ENCODE measurements at regions not wholly inside any gene's neighbourhood (a gene's known extent, or its start where the extent isn't known, plus 50 kb on each side); places are given as distances from the start of the nearest gene placed in this dataset.

- Histone ChIP-seq H3K27me3 (ENCODE audit: control insufficient read depth in 1 of 2, insufficient read depth in 2 of 2, low read length in 2 of 2) (no peaks in the 10 kb centered on the region), H3K9me3 (ENCODE audit: control insufficient read depth in 1 of 2, low read length in 2 of 2) (no peaks in the 10 kb centered on the region), H3K27ac (ENCODE audit: low read depth, low read length) (no peak overlapping the region), H3K9ac (ENCODE audit: low read depth in 1 of 2, low read length in 2 of 2) (no peak overlapping the region), H3K36me3 (ENCODE audit: control insufficient read depth in 1 of 2, insufficient read depth in 2 of 2, low read length in 2 of 2) (no peaks in the 10 kb centered on the region), H3K4me1 (ENCODE audit: control insufficient read depth in 1 of 2, insufficient read depth in 2 of 2, low read length in 2 of 2) (peaks cover 8 to 13% of the 10 kb centered on the region in 2 donors), H3K4me3 (ENCODE audit: low read depth in 1 of 2, low read length in 2 of 2) (no peak overlapping the region)
Observed at GRCh38 chr3:9301091-9301490, 51.6 kb upstream of the SRGAP3 start.

- no peak overlapping the region for H3K9ac ChIP-seq (ENCODE audit: low read depth in 1 of 2, low read length in 2 of 2)
- H3K27ac ChIP-seq (ENCODE audit: low read depth, low read length): no peak overlapping the region
- no peak overlapping the region for H3K4me3 ChIP-seq (ENCODE audit: low read depth in 1 of 2, low read length in 2 of 2)
Observed at GRCh38 chr3:9301798-9302197, 52.4 kb upstream of the SRGAP3 start.

GRCh38 chr3:9302425-9303181, 53.2 kb upstream of the SRGAP3 start:
- no peak overlapping the region for H3K27ac ChIP-seq (ENCODE audit: low read depth, low read length)
- no peaks in the 10 kb centered on the region for H3K36me3 ChIP-seq (ENCODE audit: control insufficient read depth in 1 of 2, insufficient read depth in 2 of 2, low read length in 2 of 2)
- H3K27me3 ChIP-seq (ENCODE audit: control insufficient read depth in 1 of 2, insufficient read depth in 2 of 2, low read length in 2 of 2): no peaks in the 10 kb centered on the region
- peak overlapping the region; percentile 22 to 52 for H3K9ac ChIP-seq (ENCODE audit: low read depth in 1 of 2, low read length in 2 of 2)
- H3K4me1 ChIP-seq (ENCODE audit: control insufficient read depth in 1 of 2, insufficient read depth in 2 of 2, low read length in 2 of 2): peaks cover 8 to 13% of the 10 kb centered on the region in 2 donors
- H3K4me3 ChIP-seq (ENCODE audit: low read depth in 1 of 2, low read length in 2 of 2): peak overlapping the region; percentile 60 to 64
- H3K9me3 ChIP-seq (ENCODE audit: control insufficient read depth in 1 of 2, low read length in 2 of 2): no peaks in the 10 kb centered on the region

More at GRCh38 chr3:9301798-9302197, 52.4 kb upstream of the SRGAP3 start:
- Histone ChIP-seq H3K36me3 (ENCODE audit: control insufficient read depth in 1 of 2, insufficient read depth in 2 of 2, low read length in 2 of 2) (no peaks in the 10 kb centered on the region), H3K4me1 (ENCODE audit: control insufficient read depth in 1 of 2, insufficient read depth in 2 of 2, low read length in 2 of 2) (peaks cover 8 to 13% of the 10 kb centered on the region in 2 donors), H3K27me3 (ENCODE audit: control insufficient read depth in 1 of 2, insufficient read depth in 2 of 2, low read length in 2 of 2) (no peaks in the 10 kb centered on the region), H3K9me3 (ENCODE audit: control insufficient read depth in 1 of 2, low read length in 2 of 2) (no peaks in the 10 kb centered on the region)

- no peak overlapping the region for H3K4me3 ChIP-seq (ENCODE audit: low read depth in 1 of 2, low read length in 2 of 2)
- H3K9ac ChIP-seq (ENCODE audit: low read depth in 1 of 2, low read length in 2 of 2): no peak overlapping the region
- H3K4me1 ChIP-seq (ENCODE audit: control insufficient read depth in 1 of 2, insufficient read depth in 2 of 2, low read length in 2 of 2): peaks cover 3 to 14% of the 10 kb centered on the region in 2 donors
- H3K27ac ChIP-seq (ENCODE audit: low read depth, low read length): no peak overlapping the region
- H3K9me3 ChIP-seq (ENCODE audit: control insufficient read depth in 1 of 2, low read length in 2 of 2): no peaks in the 10 kb centered on the region
- no peaks in the 10 kb centered on the region for H3K36me3 ChIP-seq (ENCODE audit: control insufficient read depth in 1 of 2, insufficient read depth in 2 of 2, low read length in 2 of 2)
- H3K27me3 ChIP-seq (ENCODE audit: control insufficient read depth in 1 of 2, insufficient read depth in 2 of 2, low read length in 2 of 2): no peaks in the 10 kb centered on the region
Observed at GRCh38 chr3:9308298-9308990, 54.4 kb upstream of the THUMPD3 start.

GRCh38 chr3:9310043-9310442, 52.8 kb upstream of the THUMPD3 start:
- Histone ChIP-seq H3K27ac (ENCODE audit: low read depth, low read length) (no peak overlapping the region), H3K4me3 (ENCODE audit: low read depth in 1 of 2, low read length in 2 of 2) (no peak overlapping the region), H3K36me3 (ENCODE audit: control insufficient read depth in 1 of 2, insufficient read depth in 2 of 2, low read length in 2 of 2) (no peaks in the 10 kb centered on the region)

GRCh38 chr3:9311228-9311627, 51.6 kb upstream of the THUMPD3 start:
- Histone ChIP-seq H3K9me3 (ENCODE audit: control insufficient read depth in 1 of 2, low read length in 2 of 2) (no peaks in the 10 kb centered on the region), H3K4me3 (ENCODE audit: low read depth in 1 of 2, low read length in 2 of 2) (no peak overlapping the region), H3K27me3 (ENCODE audit: control insufficient read depth in 1 of 2, insufficient read depth in 2 of 2, low read length in 2 of 2) (no peaks in the 10 kb centered on the region)

More at GRCh38 chr3:9310043-9310442, 52.8 kb upstream of the THUMPD3 start:
- peaks cover 0 to 8% of the 10 kb centered on the region in 2 donors for H3K4me1 ChIP-seq (ENCODE audit: control insufficient read depth in 1 of 2, insufficient read depth in 2 of 2, low read length in 2 of 2)
- no peak overlapping the region for H3K9ac ChIP-seq (ENCODE audit: low read depth in 1 of 2, low read length in 2 of 2)
- no peaks in the 10 kb centered on the region for H3K9me3 ChIP-seq (ENCODE audit: control insufficient read depth in 1 of 2, low read length in 2 of 2)
- no peaks in the 10 kb centered on the region for H3K27me3 ChIP-seq (ENCODE audit: control insufficient read depth in 1 of 2, insufficient read depth in 2 of 2, low read length in 2 of 2)

More at GRCh38 chr3:9311228-9311627, 51.6 kb upstream of the THUMPD3 start:
- no peak overlapping the region for H3K9ac ChIP-seq (ENCODE audit: low read depth in 1 of 2, low read length in 2 of 2)
- H3K36me3 ChIP-seq (ENCODE audit: control insufficient read depth in 1 of 2, insufficient read depth in 2 of 2, low read length in 2 of 2): no peaks in the 10 kb centered on the region
- H3K4me1 ChIP-seq (ENCODE audit: control insufficient read depth in 1 of 2, insufficient read depth in 2 of 2, low read length in 2 of 2): peaks cover 0 to 8% of the 10 kb centered on the region in 2 donors
- no peak overlapping the region for H3K27ac ChIP-seq (ENCODE audit: low read depth, low read length)

All from duodenal mucosa (tissue), 2 donors.